ENCODE measurements at regions not wholly inside any gene's neighbourhood (a gene's known extent, or its start where the extent isn't known, plus 50 kb on each side); places are given as distances from the start of the nearest gene placed in this dataset.

GRCh38 chr2:172322049-172322448 lies 105.3 kb upstream of the ITGA6 start:
- Histone ChIP-seq H3K27me3 (ENCODE audit: insufficient read depth, low read length) (no peaks in the 10 kb centered on the region), H3K36me3 (ENCODE audit: insufficient read depth, low read depth, low read length) (no peaks in the 10 kb centered on the region), H3K9me3 (ENCODE audit: insufficient read depth, low read depth, low read length) (no peaks in the 10 kb centered on the region), H3K4me3 (ENCODE audit: low read length) (no peak overlapping the region), H3K4me1 (ENCODE audit: insufficient read depth, low read length) (no peaks in the 10 kb centered on the region), H3K9ac (ENCODE audit: low read depth, low read length) (no peak overlapping the region), H3K27ac (ENCODE audit: low read length) (no peak overlapping the region)

GRCh38 chr2:172323256-172323655 lies 104.1 kb upstream of the ITGA6 start:
- Histone ChIP-seq H3K27ac (ENCODE audit: low read length) (no peak overlapping the region), H3K9me3 (ENCODE audit: insufficient read depth, low read depth, low read length) (no peaks in the 10 kb centered on the region), H3K27me3 (ENCODE audit: insufficient read depth, low read length) (no peaks in the 10 kb centered on the region), H3K36me3 (ENCODE audit: insufficient read depth, low read depth, low read length) (no peaks in the 10 kb centered on the region), H3K9ac (ENCODE audit: low read depth, low read length) (no peak overlapping the region), H3K4me1 (ENCODE audit: insufficient read depth, low read length) (no peaks in the 10 kb centered on the region), H3K4me3 (ENCODE audit: low read length) (no peak overlapping the region)

GRCh38 chr2:172323861-172324597 lies 103.4 kb upstream of the ITGA6 start:
- Histone ChIP-seq H3K27me3 (ENCODE audit: insufficient read depth, low read length) (no peaks in the 10 kb centered on the region), H3K4me3 (ENCODE audit: low read length) (no peak overlapping the region), H3K9me3 (ENCODE audit: insufficient read depth, low read depth, low read length) (no peaks in the 10 kb centered on the region), H3K4me1 (ENCODE audit: insufficient read depth, low read length) (no peaks in the 10 kb centered on the region), H3K27ac (ENCODE audit: low read length) (no peak overlapping the region), H3K36me3 (ENCODE audit: insufficient read depth, low read depth, low read length) (no peaks in the 10 kb centered on the region), H3K9ac (ENCODE audit: low read depth, low read length) (no peak overlapping the region)

- no peak overlapping the region for H3K9ac ChIP-seq (ENCODE audit: low read depth, low read length)
- no peaks in the 10 kb centered on the region for H3K4me1 ChIP-seq (ENCODE audit: insufficient read depth, low read length)
- H3K4me3 ChIP-seq (ENCODE audit: low read length) = no peak overlapping the region
- H3K36me3 ChIP-seq (ENCODE audit: insufficient read depth, low read depth, low read length) = no peaks in the 10 kb centered on the region
- H3K27me3 ChIP-seq (ENCODE audit: insufficient read depth, low read length) = no peaks in the 10 kb centered on the region
- H3K9me3 ChIP-seq (ENCODE audit: insufficient read depth, low read depth, low read length) = no peaks in the 10 kb centered on the region
- H3K27ac ChIP-seq (ENCODE audit: low read length) = no peak overlapping the region
Measured at GRCh38 chr2:172326211-172326509, 101.2 kb upstream of the ITGA6 start.

GRCh38 chr2:172328103-172328841 lies 99.1 kb upstream of the ITGA6 start:
- no peak overlapping the region for H3K27ac ChIP-seq (ENCODE audit: low read length)
- H3K9me3 ChIP-seq (ENCODE audit: insufficient read depth, low read depth, low read length) = no peaks in the 10 kb centered on the region
- no peak overlapping the region for H3K4me3 ChIP-seq (ENCODE audit: low read length)
- H3K4me1 ChIP-seq (ENCODE audit: insufficient read depth, low read length) = no peaks in the 10 kb centered on the region
- H3K27me3 ChIP-seq (ENCODE audit: insufficient read depth, low read length) = no peaks in the 10 kb centered on the region
- H3K36me3 ChIP-seq (ENCODE audit: insufficient read depth, low read depth, low read length) = no peaks in the 10 kb centered on the region
- H3K9ac ChIP-seq (ENCODE audit: low read depth, low read length) = no peak overlapping the region

- Histone ChIP-seq H3K4me3 (ENCODE audit: low read length) (no peak overlapping the region), H3K27ac (ENCODE audit: low read length) (no peak overlapping the region), H3K36me3 (ENCODE audit: insufficient read depth, low read depth, low read length) (no peaks in the 10 kb centered on the region), H3K9ac (ENCODE audit: low read depth, low read length) (no peak overlapping the region), H3K4me1 (ENCODE audit: insufficient read depth, low read length) (no peaks in the 10 kb centered on the region), H3K9me3 (ENCODE audit: insufficient read depth, low read depth, low read length) (no peaks in the 10 kb centered on the region), H3K27me3 (ENCODE audit: insufficient read depth, low read length) (no peaks in the 10 kb centered on the region)
Measured at GRCh38 chr2:172329416-172329773, 98.0 kb upstream of the ITGA6 start.

- no peak overlapping the region for H3K4me3 ChIP-seq (ENCODE audit: low read length)
- no peaks in the 10 kb centered on the region for H3K36me3 ChIP-seq (ENCODE audit: insufficient read depth, low read depth, low read length)
Measured at GRCh38 chr2:172329774-172330671, 97.4 kb upstream of the ITGA6 start.

GRCh38 chr2:172332507-172332906 lies 94.9 kb upstream of the ITGA6 start:
- Histone ChIP-seq H3K4me1 (ENCODE audit: insufficient read depth, low read length) (no peaks in the 10 kb centered on the region), H3K4me3 (ENCODE audit: low read length) (no peak overlapping the region), H3K9ac (ENCODE audit: low read depth, low read length) (no peak overlapping the region), H3K27ac (ENCODE audit: low read length) (no peak overlapping the region), H3K9me3 (ENCODE audit: insufficient read depth, low read depth, low read length) (no peaks in the 10 kb centered on the region), H3K27me3 (ENCODE audit: insufficient read depth, low read length) (no peaks in the 10 kb centered on the region), H3K36me3 (ENCODE audit: insufficient read depth, low read depth, low read length) (no peaks in the 10 kb centered on the region)

More at GRCh38 chr2:172329774-172330671, 97.4 kb upstream of the ITGA6 start:
- Histone ChIP-seq H3K9ac (ENCODE audit: low read depth, low read length) (no peak overlapping the region), H3K4me1 (ENCODE audit: insufficient read depth, low read length) (no peaks in the 10 kb centered on the region), H3K9me3 (ENCODE audit: insufficient read depth, low read depth, low read length) (no peaks in the 10 kb centered on the region), H3K27me3 (ENCODE audit: insufficient read depth, low read length) (no peaks in the 10 kb centered on the region), H3K27ac (ENCODE audit: low read length) (no peak overlapping the region)

GRCh38 chr2:172333235-172333977 lies 94.0 kb upstream of the ITGA6 start:
- no peak overlapping the region for H3K4me3 ChIP-seq (ENCODE audit: low read length)

GRCh38 chr2:172333978-172334330 lies 93.4 kb upstream of the ITGA6 start:
- H3K4me3 ChIP-seq (ENCODE audit: low read length) = no peak overlapping the region
- H3K27me3 ChIP-seq (ENCODE audit: insufficient read depth, low read length) = no peaks in the 10 kb centered on the region
- H3K9ac ChIP-seq (ENCODE audit: low read depth, low read length) = no peak overlapping the region
- no peak overlapping the region for H3K27ac ChIP-seq (ENCODE audit: low read length)
- H3K36me3 ChIP-seq (ENCODE audit: insufficient read depth, low read depth, low read length) = no peaks in the 10 kb centered on the region
- no peaks in the 10 kb centered on the region for H3K4me1 ChIP-seq (ENCODE audit: insufficient read depth, low read length)
- H3K9me3 ChIP-seq (ENCODE audit: insufficient read depth, low read depth, low read length) = no peaks in the 10 kb centered on the region

More at GRCh38 chr2:172333235-172333977, 94.0 kb upstream of the ITGA6 start:
- Histone ChIP-seq H3K27me3 (ENCODE audit: insufficient read depth, low read length) (no peaks in the 10 kb centered on the region), H3K9ac (ENCODE audit: low read depth, low read length) (no peak overlapping the region), H3K36me3 (ENCODE audit: insufficient read depth, low read depth, low read length) (no peaks in the 10 kb centered on the region), H3K27ac (ENCODE audit: low read length) (no peak overlapping the region), H3K9me3 (ENCODE audit: insufficient read depth, low read depth, low read length) (no peaks in the 10 kb centered on the region), H3K4me1 (ENCODE audit: insufficient read depth, low read length) (no peaks in the 10 kb centered on the region)

GRCh38 chr2:172334988-172335387 lies 92.4 kb upstream of the ITGA6 start:
- no peak overlapping the region for H3K27ac ChIP-seq (ENCODE audit: low read length)

More at GRCh38 chr2:172334988-172335387, 92.4 kb upstream of the ITGA6 start:
- Histone ChIP-seq H3K9me3 (ENCODE audit: insufficient read depth, low read depth, low read length) (no peaks in the 10 kb centered on the region), H3K4me1 (ENCODE audit: insufficient read depth, low read length) (peaks cover 4% of the 10 kb centered on the region), H3K36me3 (ENCODE audit: insufficient read depth, low read depth, low read length) (no peaks in the 10 kb centered on the region), H3K27me3 (ENCODE audit: insufficient read depth, low read length) (no peaks in the 10 kb centered on the region), H3K9ac (ENCODE audit: low read depth, low read length) (no peak overlapping the region), H3K4me3 (ENCODE audit: low read length) (no peak overlapping the region)
